OCI-LY3 (cell line): ENCODE measurements at regions not wholly inside any gene's neighbourhood (a gene's known extent, or its start where the extent isn't known, plus 50 kb on each side); places are given as distances from the start of the nearest gene placed in this dataset.

Source experiments
- H2AFZ ChIP-seq: fragments of 200-600, 300-600 bp; shearing (Covaris generic); 2 replicates; pipeline ENCODE4 v1.6.0; 2014; ENCODE audit warnings: antibody characterized with exemption, low read depth, low read length
- H3K27ac ChIP-seq: fragments of 200-600, 300-600 bp; sonication (generic); 2 replicates; pipeline ENCODE4 v1.5.1; 2014; ENCODE audit warnings: mild to moderate bottlenecking, low read length, moderate library complexity, mixed read lengths
- H3K27me3 ChIP-seq: fragments of 200-600, 300-600 bp; sonication (generic); 2 replicates; pipeline ENCODE4 v1.6.1; 2014; ENCODE audit warnings: low read depth, low read length, mixed read lengths
- H3K36me3 ChIP-seq: fragments of 200-600, 300-600 bp; sonication (generic); replicated peaks from 2 replicates; pipeline ENCODE3; 2014; ENCODE audit warnings: low read depth, low read length, mixed read lengths
- H3K4me1 ChIP-seq: fragments of 300-600, 200-600 bp; sonication (generic); 2 replicates; pipeline ENCODE4 v1.6.1; 2014; ENCODE audit warnings: low read length, mixed read lengths
- H3K4me2 ChIP-seq: fragments of 200-600, 300-600 bp; sonication (generic); 2 replicates; pipeline ENCODE4 v1.6.1; 2014; ENCODE audit warnings: low read length, mixed read lengths
- H3K4me3 ChIP-seq: fragments of 300-600, 200-600 bp; sonication (generic); 2 replicates; pipeline ENCODE4 v1.5.1; 2014; ENCODE audit warnings: antibody characterized with exemption, mild to moderate bottlenecking, low read length, moderate library complexity
- H3K79me2 ChIP-seq: fragments of 300-600, 200-600 bp; shearing (Covaris generic); 2 replicates; pipeline ENCODE4 v1.6.1; 2014; ENCODE audit warnings: mild to moderate bottlenecking, low read length, mixed read lengths
- H3K9ac ChIP-seq: fragments of 300-600, 200-600 bp; shearing (Covaris generic); 2 replicates; pipeline ENCODE4 v1.6.0; 2014; ENCODE audit warnings: mild to moderate bottlenecking, low read length, moderate library complexity
- H3K9me3 ChIP-seq: fragments of 200-600, 300-600 bp; shearing (Covaris generic); 2 replicates; pipeline ENCODE4 v1.6.1; 2014; ENCODE audit warnings: low read length, mixed read lengths; ENCODE audit not compliant: insufficient read depth
- H4K20me1 ChIP-seq: fragments of 200-600, 300-600 bp; sonication (generic); 2 replicates; pipeline ENCODE4 v1.6.1; 2016; ENCODE audit warnings: low read length, mixed read lengths; ENCODE audit not compliant: insufficient read depth
- EZH2phosphoT487 ChIP-seq: fragments of 200-600 bp; shearing (Covaris generic); IDR thresholded peaks from 2 replicates; pipeline ENCODE4 v1.6.1; 2018; ENCODE audit warnings: antibody characterized with exemption, mixed run types, low read depth
- TF ChIP-seq, protein P1 (sequence below): fragments of 200-600, 300-600 bp; sonication (generic); IDR thresholded peaks from 2 replicates; pipeline ENCODE4 v1.5.1; 2014; ENCODE audit warnings: antibody characterized with exemption, low read length, low read depth

GRCh38 chr3:4219227-4219568 is 84.0 kb upstream of the SETMAR start:
- H3K9ac ChIP-seq = no peak overlapping the region

GRCh38 chr3:4220065-4220464 is 83.1 kb upstream of the SETMAR start:
- Histone ChIP-seq H2AFZ (no peak overlapping the region), H3K4me1 (no peaks in the 10 kb centered on the region), H3K9me3 (no peaks in the 10 kb centered on the region), H3K4me2 (no peak overlapping the region), H4K20me1 (no peaks in the 10 kb centered on the region), H3K27ac (no peak overlapping the region), H3K9ac (no peak overlapping the region), H3K27me3 (peaks cover 22% of the 10 kb centered on the region), H3K79me2 (no peaks in the 10 kb centered on the region), H3K4me3 (no peak overlapping the region), H3K36me3 (no peaks in the 10 kb centered on the region)
- TF ChIP-seq EZH2phosphoT487 = no peak
- TF ChIP-seq, protein P1, sequence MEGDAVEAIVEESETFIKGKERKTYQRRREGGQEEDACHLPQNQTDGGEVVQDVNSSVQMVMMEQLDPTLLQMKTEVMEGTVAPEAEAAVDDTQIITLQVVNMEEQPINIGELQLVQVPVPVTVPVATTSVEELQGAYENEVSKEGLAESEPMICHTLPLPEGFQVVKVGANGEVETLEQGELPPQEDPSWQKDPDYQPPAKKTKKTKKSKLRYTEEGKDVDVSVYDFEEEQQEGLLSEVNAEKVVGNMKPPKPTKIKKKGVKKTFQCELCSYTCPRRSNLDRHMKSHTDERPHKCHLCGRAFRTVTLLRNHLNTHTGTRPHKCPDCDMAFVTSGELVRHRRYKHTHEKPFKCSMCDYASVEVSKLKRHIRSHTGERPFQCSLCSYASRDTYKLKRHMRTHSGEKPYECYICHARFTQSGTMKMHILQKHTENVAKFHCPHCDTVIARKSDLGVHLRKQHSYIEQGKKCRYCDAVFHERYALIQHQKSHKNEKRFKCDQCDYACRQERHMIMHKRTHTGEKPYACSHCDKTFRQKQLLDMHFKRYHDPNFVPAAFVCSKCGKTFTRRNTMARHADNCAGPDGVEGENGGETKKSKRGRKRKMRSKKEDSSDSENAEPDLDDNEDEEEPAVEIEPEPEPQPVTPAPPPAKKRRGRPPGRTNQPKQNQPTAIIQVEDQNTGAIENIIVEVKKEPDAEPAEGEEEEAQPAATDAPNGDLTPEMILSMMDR = no peak

More at GRCh38 chr3:4219227-4219568, 84.0 kb upstream of the SETMAR start:
- H3K27ac ChIP-seq = no peak overlapping the region
- H3K36me3 ChIP-seq = no peaks in the 10 kb centered on the region
- H3K27me3 ChIP-seq = peaks cover 22% of the 10 kb centered on the region
- H2AFZ ChIP-seq = no peak overlapping the region
- no peaks in the 10 kb centered on the region for H3K4me1 ChIP-seq
- no peaks in the 10 kb centered on the region for H3K79me2 ChIP-seq
- no peak for TF ChIP-seq EZH2phosphoT487
- TF ChIP-seq, protein P1 = no peak
- no peak overlapping the region for H3K4me3 ChIP-seq
- no peaks in the 10 kb centered on the region for H4K20me1 ChIP-seq
- H3K4me2 ChIP-seq = no peak overlapping the region
- H3K9me3 ChIP-seq = no peaks in the 10 kb centered on the region

DNA sequence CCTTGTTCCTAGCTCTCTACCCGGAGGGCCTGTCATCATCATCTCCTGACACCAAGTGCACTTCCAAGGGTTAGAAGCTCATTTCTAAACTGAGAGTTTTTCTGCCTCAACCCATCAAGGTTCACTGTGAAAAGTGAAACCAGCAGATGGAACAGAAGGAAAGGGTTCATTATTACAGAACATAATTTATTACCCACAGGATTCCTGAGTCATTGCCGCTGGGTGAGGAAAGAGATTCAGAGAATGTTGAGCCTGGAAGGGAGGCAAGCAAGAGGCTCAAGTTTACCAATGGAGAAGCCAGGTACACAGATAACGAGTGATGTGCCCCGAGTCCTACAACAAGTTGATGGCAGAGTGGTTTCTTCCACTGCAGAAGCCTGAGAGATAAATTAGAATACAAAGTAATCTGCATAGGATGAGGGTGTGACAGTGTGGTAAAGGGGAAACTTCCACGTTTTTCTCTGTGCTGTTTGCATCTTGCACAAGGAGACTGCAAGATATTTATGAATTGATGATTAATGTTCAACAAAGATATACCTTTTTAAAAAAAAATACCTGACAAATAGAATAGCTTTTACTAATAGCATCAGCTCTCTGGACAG is 80.5 kb upstream of the SETMAR start:
- Histone ChIP-seq H3K27me3 (peaks cover 22% of the 10 kb centered on the region), H2AFZ (no peak overlapping the region), H3K27ac (no peak overlapping the region), H3K79me2 (no peaks in the 10 kb centered on the region), H3K36me3 (no peaks in the 10 kb centered on the region), H3K9me3 (no peaks in the 10 kb centered on the region), H4K20me1 (no peaks in the 10 kb centered on the region), H3K9ac (no peak overlapping the region), H3K4me3 (no peak overlapping the region), H3K4me1 (no peaks in the 10 kb centered on the region), H3K4me2 (no peak overlapping the region)
- no peak for TF ChIP-seq EZH2phosphoT487
- TF ChIP-seq, protein P1 = no peak

DNA sequence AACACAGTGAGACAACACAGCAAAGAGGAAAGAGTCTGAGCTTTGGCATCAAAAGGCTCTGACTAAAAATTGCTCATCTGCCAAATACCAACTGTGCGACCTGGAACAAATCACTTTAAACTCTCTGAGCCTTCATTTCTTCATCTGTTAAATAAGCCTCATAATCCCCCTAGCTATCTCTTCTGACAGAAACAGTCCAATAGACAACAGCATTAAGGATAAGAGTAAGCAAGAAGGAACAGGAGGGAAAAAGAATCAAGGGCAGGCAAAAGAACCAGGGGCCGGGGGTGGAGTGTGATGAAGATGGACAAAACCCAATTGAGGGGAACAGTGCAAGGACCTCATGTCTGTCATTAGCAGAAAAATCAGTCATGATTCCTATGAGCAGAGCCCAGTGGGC is 79.4 kb upstream of the SETMAR start:
- Histone ChIP-seq H3K27me3 (peaks cover 21% of the 10 kb centered on the region), H3K4me2 (no peak overlapping the region), H3K36me3 (no peaks in the 10 kb centered on the region), H3K79me2 (no peaks in the 10 kb centered on the region), H4K20me1 (no peaks in the 10 kb centered on the region), H3K9me3 (no peaks in the 10 kb centered on the region), H3K4me1 (no peaks in the 10 kb centered on the region), H3K27ac (no peak overlapping the region), H3K4me3 (no peak overlapping the region), H2AFZ (no peak overlapping the region), H3K9ac (no peak overlapping the region)
- TF ChIP-seq, protein P1 = no peak
- no peak for TF ChIP-seq EZH2phosphoT487
